ENCODE measurements at regions not wholly inside any gene's neighbourhood (a gene's known extent, or its start where the extent isn't known, plus 50 kb on each side); places are given as distances from the start of the nearest gene placed in this dataset.

DNA sequence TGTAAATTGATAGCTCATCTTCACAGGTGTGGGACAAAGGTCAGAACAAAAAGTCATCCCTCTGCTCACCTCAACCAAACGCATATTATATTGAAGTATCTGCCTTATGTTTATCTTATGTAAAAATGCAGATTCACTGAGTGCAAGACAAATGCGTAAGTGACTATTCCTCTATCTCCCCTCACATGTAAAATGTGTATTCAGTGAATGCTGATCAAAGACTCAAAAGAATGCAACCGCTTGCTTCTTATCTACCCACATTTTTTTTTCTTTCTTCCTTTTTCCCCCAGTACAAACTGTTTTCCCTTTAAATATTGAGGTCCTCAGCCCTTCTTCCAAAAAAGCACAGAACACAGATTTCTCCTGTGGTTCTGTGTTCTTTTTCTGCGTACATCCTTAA, 1882.9 kb downstream of the NCAM2 start:
- DNase-seq (ENCODE audit: low read depth), result no peak

DNA sequence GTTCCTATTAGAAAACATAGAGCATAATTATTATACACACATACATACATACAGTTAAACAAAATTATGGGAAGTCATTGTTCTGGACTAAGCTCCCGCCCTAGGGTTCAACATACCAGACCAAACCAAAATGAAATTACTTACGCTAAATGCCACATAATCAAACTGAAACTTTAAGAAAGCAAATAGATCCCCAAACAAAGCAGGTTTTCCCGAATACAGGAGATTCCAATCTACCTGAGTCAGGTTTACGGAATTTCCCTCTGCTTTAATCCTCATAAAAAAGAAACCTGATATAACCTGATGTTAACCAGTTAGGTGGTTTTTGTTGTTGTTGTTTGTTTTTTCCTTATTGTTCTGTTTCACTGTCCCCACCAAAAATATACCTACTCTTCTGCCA, 1886.9 kb downstream of the NCAM2 start:
- H3K4me3 ChIP-seq (ENCODE audit: low read depth, low read length), result no peak overlapping the region
- in situ Hi-C loops (cut with HindIII; ENCODE audit: low sequenced_read_pairs), result no loop called here
- TF ChIP-seq, protein P1, sequence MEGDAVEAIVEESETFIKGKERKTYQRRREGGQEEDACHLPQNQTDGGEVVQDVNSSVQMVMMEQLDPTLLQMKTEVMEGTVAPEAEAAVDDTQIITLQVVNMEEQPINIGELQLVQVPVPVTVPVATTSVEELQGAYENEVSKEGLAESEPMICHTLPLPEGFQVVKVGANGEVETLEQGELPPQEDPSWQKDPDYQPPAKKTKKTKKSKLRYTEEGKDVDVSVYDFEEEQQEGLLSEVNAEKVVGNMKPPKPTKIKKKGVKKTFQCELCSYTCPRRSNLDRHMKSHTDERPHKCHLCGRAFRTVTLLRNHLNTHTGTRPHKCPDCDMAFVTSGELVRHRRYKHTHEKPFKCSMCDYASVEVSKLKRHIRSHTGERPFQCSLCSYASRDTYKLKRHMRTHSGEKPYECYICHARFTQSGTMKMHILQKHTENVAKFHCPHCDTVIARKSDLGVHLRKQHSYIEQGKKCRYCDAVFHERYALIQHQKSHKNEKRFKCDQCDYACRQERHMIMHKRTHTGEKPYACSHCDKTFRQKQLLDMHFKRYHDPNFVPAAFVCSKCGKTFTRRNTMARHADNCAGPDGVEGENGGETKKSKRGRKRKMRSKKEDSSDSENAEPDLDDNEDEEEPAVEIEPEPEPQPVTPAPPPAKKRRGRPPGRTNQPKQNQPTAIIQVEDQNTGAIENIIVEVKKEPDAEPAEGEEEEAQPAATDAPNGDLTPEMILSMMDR (IDR thresholded peaks at IDR 0.05; ENCODE audit: low read depth, low read length, missing control alignments), result no peak
- DNase-seq (ENCODE audit: low read depth), result no peak

More for the DNA sequence above, 1882.9 kb downstream of the NCAM2 start:
- in situ Hi-C loops (cut with HindIII; ENCODE audit: low sequenced_read_pairs), result no loop called here
- H3K4me3 ChIP-seq (ENCODE audit: low read depth, low read length), result no peak overlapping the region
- TF ChIP-seq, protein P1 (IDR thresholded peaks at IDR 0.05; ENCODE audit: low read depth, low read length, missing control alignments), result no peak

DNA sequence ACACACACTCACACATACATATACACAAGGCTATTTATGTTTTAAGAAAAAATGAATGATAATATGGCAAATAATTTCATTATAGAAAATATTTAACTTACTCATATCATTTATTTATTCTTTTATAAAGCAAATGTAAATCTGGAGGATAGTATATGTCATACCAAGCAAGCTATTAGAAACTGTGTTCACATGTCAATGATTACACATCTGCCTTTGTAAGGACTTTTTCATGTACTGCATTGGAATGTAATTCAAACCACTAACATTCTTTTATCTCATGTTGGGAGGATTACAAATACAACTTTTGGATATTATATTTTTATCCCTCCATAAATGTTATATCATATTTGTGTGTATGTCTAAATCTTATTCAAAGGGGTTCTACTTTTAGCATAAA, 1887.4 kb downstream of the NCAM2 start:
- H3K4me3 ChIP-seq (ENCODE audit: low read depth, low read length), result no peak overlapping the region
- in situ Hi-C loops (cut with HindIII; ENCODE audit: low sequenced_read_pairs), result no loop called here
- TF ChIP-seq, protein P1 (IDR thresholded peaks at IDR 0.05; ENCODE audit: low read depth, low read length, missing control alignments), result no peak
- no peak for DNase-seq (ENCODE audit: low read depth)

DNA sequence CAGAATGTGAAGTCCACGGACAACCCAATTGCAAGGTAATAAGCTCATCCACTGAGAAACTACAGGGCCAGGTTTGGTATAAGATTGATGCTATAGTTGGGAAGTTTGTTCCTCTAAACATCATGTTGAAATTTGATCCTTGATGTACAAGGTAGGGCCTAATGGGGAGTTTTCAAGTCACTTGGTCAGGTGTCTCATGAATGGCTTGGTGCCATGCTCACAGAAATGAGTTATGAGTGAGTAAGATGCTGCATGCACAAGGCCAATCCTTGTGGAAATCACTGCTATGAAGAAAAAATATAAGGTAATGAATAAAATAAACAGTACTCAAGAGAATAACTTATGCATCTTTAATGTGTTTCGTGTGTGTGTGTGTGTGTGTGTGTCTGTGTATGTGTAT, 1891.2 kb downstream of the NCAM2 start:
- no peak overlapping the region for H3K4me3 ChIP-seq (ENCODE audit: low read depth, low read length)
- in situ Hi-C loops (cut with HindIII; ENCODE audit: low sequenced_read_pairs), result no loop called here
- no peak for DNase-seq (ENCODE audit: low read depth)
- TF ChIP-seq, protein P1 (IDR thresholded peaks at IDR 0.05; ENCODE audit: low read depth, low read length, missing control alignments), result no peak

GRCh38 chr21:22890656-22891055, 1892.4 kb downstream of the NCAM2 start:
- DNase-seq (ENCODE audit: low read depth), result no peak
- no peak overlapping the region for H3K4me3 ChIP-seq (ENCODE audit: low read depth, low read length)
- in situ Hi-C loops (cut with HindIII; ENCODE audit: low sequenced_read_pairs), result no loop called here
- TF ChIP-seq, protein P1 (IDR thresholded peaks at IDR 0.05; ENCODE audit: low read depth, low read length, missing control alignments), result no peak

- TF ChIP-seq, protein P1 (IDR thresholded peaks at IDR 0.05; ENCODE audit: low read depth, low read length, missing control alignments), result no peak
- no peak overlapping the region for H3K4me3 ChIP-seq (ENCODE audit: low read depth, low read length)
- DNase-seq (ENCODE audit: low read depth), result no peak
- in situ Hi-C loops (cut with HindIII; ENCODE audit: low sequenced_read_pairs), result no loop called here
Measured at GRCh38 chr21:22892028-22892427, 1893.8 kb downstream of the NCAM2 start.

DNA sequence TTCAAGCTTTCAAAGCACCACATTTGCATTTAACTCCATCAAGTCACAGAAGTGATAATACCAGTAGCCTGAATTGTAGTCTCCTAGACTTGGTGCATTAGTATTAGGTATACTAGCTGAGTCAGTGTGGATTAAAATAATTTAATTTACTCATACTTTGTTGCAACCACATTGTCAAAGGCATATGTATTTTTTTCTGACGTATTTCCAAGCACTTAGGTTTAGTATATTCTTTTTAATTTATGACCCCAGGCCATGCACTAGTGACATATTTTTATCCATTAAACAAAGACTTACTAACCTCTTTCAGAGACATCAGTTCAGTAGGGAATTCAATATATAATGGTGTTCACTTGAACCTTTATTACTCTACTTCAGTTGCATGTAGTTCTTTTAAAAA, 1894.5 kb downstream of the NCAM2 start:
- no peak for DNase-seq (ENCODE audit: low read depth)
- TF ChIP-seq, protein P1 (IDR thresholded peaks at IDR 0.05; ENCODE audit: low read depth, low read length, missing control alignments), result no peak
- in situ Hi-C loops (cut with HindIII; ENCODE audit: low sequenced_read_pairs), result no loop called here
- no peak overlapping the region for H3K4me3 ChIP-seq (ENCODE audit: low read depth, low read length)
